Naive thymus-derived CD4-positive, alpha-beta T cell (primary cell): ENCODE measurements at regions not wholly inside any gene's neighbourhood (a gene's known extent, or its start where the extent isn't known, plus 50 kb on each side); places are given as distances from the start of the nearest gene placed in this dataset.

ENCODE experiments used
- ATAC-seq: fragments of 150-1000 bp; cut with Tn5 transposase; 2 replicates; pipeline ENCODE4 v1.10.0; 2021; ENCODE audit warnings: mild to moderate bottlenecking, moderate library complexity
- CTCF ChIA-PET: fragments of 350-600 bp; sonication (Branson Sonifier 250); formaldehyde crosslinking; loops from one replicate; lab custom pipeline; 2021; ENCODE audit warnings: antibody characterized with exemption; lab: Charles Lee
- POLR2A ChIA-PET: fragments of 350-600 bp; sonication (Branson Sonifier 250); formaldehyde crosslinking; loops from one replicate; lab custom pipeline; 2021; ENCODE audit warnings: antibody characterized with exemption, inconsistent platforms; lab: Charles Lee
- DNase-seq, 9 donors: peaks; one replicate each; pipeline versions ENCODE4 v3.0.0 to v3.0.0-alpha.2; 2020 to 2022; ENCODE audit warnings: mixed read lengths in 1 of 9
- H3K27ac ChIP-seq: one replicate; pipeline ENCODE4 v1.7.0; 2013; ENCODE audit warnings: mild to moderate bottlenecking, low read depth, low read length, moderate library complexity
- H3K27me3 ChIP-seq, 2 donors: one replicate each; pipeline ENCODE4 v1.7.0; 2013; ENCODE audit warnings: low read length in 2 of 2, mild to moderate bottlenecking in 2 of 2, moderate library complexity in 2 of 2; ENCODE audit not compliant: control insufficient read depth in 2 of 2, insufficient read depth in 2 of 2
- H3K36me3 ChIP-seq, 3 experiments: 1 replicate in 2 of 3; 2 replicates in 1 of 3; pipeline ENCODE4 v1.7.0; 2013; ENCODE audit warnings: low read length in 3 of 3, mild to moderate bottlenecking in 3 of 3, moderate library complexity in 1 of 3; ENCODE audit not compliant: insufficient read depth in 3 of 3, control insufficient read depth in 2 of 3
- H3K4me1 ChIP-seq, 2 donors: one replicate each; pipeline ENCODE4 v1.7.0; 2013; ENCODE audit warnings: low read length in 2 of 2, mild to moderate bottlenecking in 2 of 2, moderate library complexity in 1 of 2; ENCODE audit not compliant: control insufficient read depth in 2 of 2, insufficient read depth in 2 of 2
- H3K4me3 ChIP-seq: 2 replicates; pipeline ENCODE4 v1.7.0; 2013; ENCODE audit warnings: mild to moderate bottlenecking, low read length
- H3K9me3 ChIP-seq, 3 experiments: 1 replicate in 2 of 3; 2 replicates in 1 of 3; pipeline ENCODE4 v1.7.0; 2013; ENCODE audit warnings: low read length in 3 of 3; ENCODE audit not compliant: control insufficient read depth in 2 of 3
- H3K27ac Mint-ChIP-seq, 9 donors: one replicate each; pipeline ENCODE4 v1.8.0; 2020 to 2022; ENCODE audit warnings: mixed read lengths in 9 of 9, mild to moderate bottlenecking in 8 of 9, moderate library complexity in 5 of 9, inconsistent platforms in 2 of 9
- H3K27me3 Mint-ChIP-seq, 5 donors: one replicate each; pipeline ENCODE4 v1.8.0; 2021 to 2022; ENCODE audit warnings: mixed read lengths in 5 of 5, mild to moderate bottlenecking in 1 of 5
- H3K36me3 Mint-ChIP-seq, 5 donors: one replicate each; pipeline ENCODE4 v1.8.0; 2020 to 2022; ENCODE audit warnings: mixed read lengths in 5 of 5, mild to moderate bottlenecking in 3 of 5, inconsistent platforms in 1 of 5
- H3K4me1 Mint-ChIP-seq, 7 donors: one replicate each; pipeline ENCODE4 v1.8.0; 2020 to 2022; ENCODE audit warnings: mixed read lengths in 7 of 7, mild to moderate bottlenecking in 3 of 7, inconsistent platforms in 1 of 7
- H3K4me3 Mint-ChIP-seq, 10 donors: one replicate each; pipeline ENCODE4 v1.8.0; 2020 to 2022; ENCODE audit warnings: mild to moderate bottlenecking in 10 of 10, mixed read lengths in 10 of 10, moderate library complexity in 6 of 10, inconsistent platforms in 2 of 10
- H3K9me3 Mint-ChIP-seq, 11 donors: one replicate each; pipeline ENCODE4 v1.8.0; 2020 to 2022; ENCODE audit warnings: mixed read lengths in 11 of 11, mild to moderate bottlenecking in 4 of 11, inconsistent platforms in 1 of 11, moderate library complexity in 1 of 11
- intact Hi-C, 2 donors: fragments of 100-400 bp; cut with micrococcal nuclease; formaldehyde crosslinking; loops; one replicate each; pipeline ENCODE4 v1.15.1; 2023

DNA sequence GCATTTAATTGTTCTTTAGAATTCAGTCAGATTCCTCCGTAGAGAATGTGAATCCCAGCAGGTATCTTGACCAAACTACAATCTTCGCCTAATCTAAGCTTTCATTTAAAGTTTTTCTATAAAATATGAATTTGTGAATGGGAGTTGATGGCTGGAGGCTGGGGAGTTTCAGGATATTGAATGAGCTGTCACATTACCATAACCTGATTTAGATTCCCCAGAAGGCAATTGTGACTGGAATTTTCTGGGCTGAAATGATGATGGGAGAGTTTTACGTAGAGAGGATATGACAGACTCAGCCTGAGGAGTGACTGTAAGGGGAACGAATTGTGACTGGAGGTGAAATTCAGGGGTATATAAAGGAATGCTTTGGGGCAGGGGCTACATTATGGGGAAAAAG lies 411.7 kb upstream of the FZD8 start:
- H3K27me3 Mint-ChIP-seq = no peaks in the 10 kb centered on the region
- no peaks in the 10 kb centered on the region for H3K9me3 ChIP-seq
- H3K36me3 ChIP-seq = no peaks in the 10 kb centered on the region
- POLR2A ChIA-PET = no interaction called here
- H3K4me1 ChIP-seq = no peaks in the 10 kb centered on the region
- intact Hi-C loops = no loop called here
- no peak overlapping the region for H3K27ac ChIP-seq
- CTCF ChIA-PET = no interaction called here
- H3K27me3 ChIP-seq = no peaks in the 10 kb centered on the region
- no peak overlapping the region for H3K4me3 Mint-ChIP-seq
- DNase-seq (no peak), ATAC-seq (no peak)
- H3K36me3 Mint-ChIP-seq = no peaks in the 10 kb centered on the region
- peaks cover 0 to 18% (median 4%) of the 10 kb centered on the region in 11 donors for H3K9me3 Mint-ChIP-seq
- no peaks in the 10 kb centered on the region for H3K4me1 Mint-ChIP-seq
- H3K4me3 ChIP-seq = no peak overlapping the region
- no peak overlapping the region for H3K27ac Mint-ChIP-seq

DNA sequence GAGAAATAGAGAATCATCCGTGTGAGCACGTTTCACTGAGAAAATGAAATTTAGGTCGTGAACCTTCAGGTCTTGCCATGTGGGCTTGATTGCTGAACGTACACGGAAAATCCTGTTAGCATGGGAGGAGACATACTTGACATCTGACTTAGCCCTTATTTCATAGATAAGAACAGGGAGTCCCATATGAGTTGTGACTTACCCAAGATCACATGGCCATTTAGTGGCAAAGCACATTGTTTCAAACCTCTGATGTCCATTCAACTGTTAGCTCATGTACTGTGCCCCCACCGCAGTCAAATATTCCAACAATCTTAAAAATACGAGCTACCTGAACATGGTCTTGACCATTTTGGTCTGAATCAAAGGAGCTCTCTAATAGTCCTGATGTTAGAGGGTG lies 411.2 kb upstream of the FZD8 start:
- H3K4me3 Mint-ChIP-seq = no peak overlapping the region
- H3K4me3 ChIP-seq = no peak overlapping the region
- no peaks in the 10 kb centered on the region for H3K4me1 ChIP-seq
- ChIA-PET CTCF (no interaction called here), POLR2A (no interaction called here)
- DNase-seq (no peak), ATAC-seq (no peak)
- H3K27ac Mint-ChIP-seq = no peak overlapping the region
- peaks cover 0 to 19% (median 4%) of the 10 kb centered on the region in 11 donors for H3K9me3 Mint-ChIP-seq
- intact Hi-C loops = no loop called here
- H3K27me3 Mint-ChIP-seq = no peaks in the 10 kb centered on the region
- no peaks in the 10 kb centered on the region for H3K36me3 ChIP-seq
- H3K4me1 Mint-ChIP-seq = no peaks in the 10 kb centered on the region
- H3K36me3 Mint-ChIP-seq = no peaks in the 10 kb centered on the region
- no peaks in the 10 kb centered on the region for H3K27me3 ChIP-seq
- H3K27ac ChIP-seq = no peak overlapping the region
- no peaks in the 10 kb centered on the region for H3K9me3 ChIP-seq

DNA sequence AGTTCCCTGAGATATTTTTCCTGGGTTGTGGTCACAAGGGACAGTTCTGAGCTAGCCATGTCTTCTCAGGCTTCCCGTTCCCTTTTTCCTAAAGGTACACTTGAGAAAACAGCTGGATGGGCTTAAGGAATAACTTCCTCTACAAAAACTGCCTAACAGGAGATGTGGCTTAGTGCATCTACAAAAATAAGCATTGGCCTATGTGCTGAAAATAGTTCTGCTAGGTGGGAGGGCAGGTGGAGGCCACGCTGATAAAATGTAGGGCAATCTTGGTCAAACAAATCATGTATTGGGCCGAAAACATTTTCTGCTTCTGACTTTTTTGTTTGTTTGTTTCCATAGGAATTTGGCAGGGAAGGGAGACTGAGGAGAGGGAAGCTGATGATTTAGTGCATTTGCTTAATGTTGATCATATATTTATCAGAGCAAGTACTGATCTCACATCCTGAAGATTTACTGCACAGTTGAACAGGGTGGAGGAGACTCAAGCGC lies 409.4 kb upstream of the FZD8 start:
- H3K36me3 Mint-ChIP-seq = no peaks in the 10 kb centered on the region

DNA sequence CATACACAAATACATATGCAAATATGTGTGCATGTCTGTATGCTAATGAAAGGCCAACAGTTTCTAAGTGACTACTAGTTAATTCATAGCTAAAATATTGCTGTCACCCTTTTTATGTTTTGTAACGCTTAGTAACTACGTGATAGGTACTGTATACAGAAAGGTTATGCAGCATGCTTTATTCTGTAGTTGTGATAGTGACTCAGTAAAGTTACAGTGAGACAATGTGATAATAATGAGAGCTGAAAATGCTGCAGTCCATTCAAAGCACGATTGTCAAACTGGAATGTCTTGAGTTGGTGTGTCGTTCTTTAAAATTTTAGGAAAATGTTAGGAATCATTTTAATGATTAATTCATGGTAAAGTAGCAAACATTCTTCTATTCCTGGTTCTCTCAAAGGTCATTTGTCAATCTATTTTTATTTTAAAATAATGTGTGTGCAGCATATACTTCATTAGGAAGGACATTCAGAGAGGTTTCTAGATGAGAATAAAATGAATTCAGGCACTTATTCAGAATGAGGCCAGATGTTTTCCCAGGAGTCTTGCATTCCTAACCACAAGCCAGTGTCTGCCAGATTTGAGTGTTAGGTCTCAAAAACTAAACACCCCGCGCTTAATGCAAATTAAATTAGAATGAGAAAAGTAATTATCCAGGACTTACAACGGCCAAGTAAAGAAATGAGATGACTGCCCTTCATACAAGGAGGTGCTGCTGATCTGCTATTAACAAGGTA lies 408.8 kb upstream of the FZD8 start:
- DNase-seq (no peak), ATAC-seq (no peak)
- H3K4me3 Mint-ChIP-seq = no peak overlapping the region
- Histone ChIP-seq H3K27me3 (no peaks in the 10 kb centered on the region), H3K27ac (no peak overlapping the region), H3K36me3 (no peaks in the 10 kb centered on the region), H3K4me1 (no peaks in the 10 kb centered on the region), H3K9me3 (no peaks in the 10 kb centered on the region), H3K4me3 (no peak overlapping the region)
- CTCF ChIA-PET = no interaction called here
- intact Hi-C loops = no loop called here
- H3K27me3 Mint-ChIP-seq = no peaks in the 10 kb centered on the region
- no peak overlapping the region for H3K27ac Mint-ChIP-seq
- POLR2A ChIA-PET = no interaction called here
- no peaks in the 10 kb centered on the region for H3K36me3 Mint-ChIP-seq
- H3K9me3 Mint-ChIP-seq = peaks cover 0 to 13% (median 2%) of the 10 kb centered on the region in 11 donors
- H3K4me1 Mint-ChIP-seq = no peaks in the 10 kb centered on the region

More for the DNA sequence above, 409.4 kb upstream of the FZD8 start:
- H3K4me3 ChIP-seq = no peak overlapping the region
- CTCF ChIA-PET = no interaction called here
- DNase-seq (no peak), ATAC-seq (no peak)
- Mint-ChIP-seq H3K4me3 (no peak overlapping the region), H3K27me3 (no peaks in the 10 kb centered on the region), H3K27ac (no peak overlapping the region), H3K4me1 (no peaks in the 10 kb centered on the region), H3K9me3 (peaks cover 0 to 14% (median 2%) of the 10 kb centered on the region in 11 donors)
- no peaks in the 10 kb centered on the region for H3K4me1 ChIP-seq
- H3K27me3 ChIP-seq = no peaks in the 10 kb centered on the region
- H3K9me3 ChIP-seq = no peaks in the 10 kb centered on the region
- no peaks in the 10 kb centered on the region for H3K36me3 ChIP-seq
- POLR2A ChIA-PET = no interaction called here
- intact Hi-C loops = no loop called here
- no peak overlapping the region for H3K27ac ChIP-seq

DNA sequence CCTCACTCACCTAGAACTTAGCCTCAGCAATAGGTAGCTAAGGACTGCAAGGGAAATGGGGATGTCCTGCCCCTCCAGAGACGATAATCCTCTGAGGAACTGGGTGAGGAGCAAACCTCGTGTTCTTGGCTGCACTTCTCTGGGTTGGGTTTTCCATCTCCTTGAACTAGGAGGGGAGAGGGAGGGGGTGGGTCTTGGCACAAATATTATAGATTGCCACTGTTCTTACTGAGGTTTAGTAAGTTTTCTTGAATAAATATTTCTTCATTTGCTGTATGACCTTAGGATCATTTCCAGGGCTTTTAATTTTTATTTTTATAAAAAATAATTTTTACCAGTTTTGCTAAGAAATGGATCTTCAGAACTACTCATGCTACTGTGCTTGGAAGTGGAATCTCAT lies 406.7 kb upstream of the FZD8 start:
- Mint-ChIP-seq H3K4me3 (no peak overlapping the region), H3K9me3 (peaks cover 0 to 5% (median 0%) of the 10 kb centered on the region in 11 donors), H3K4me1 (no peaks in the 10 kb centered on the region), H3K27ac (no peak overlapping the region), H3K36me3 (no peaks in the 10 kb centered on the region), H3K27me3 (no peaks in the 10 kb centered on the region)
- Histone ChIP-seq H3K27me3 (no peaks in the 10 kb centered on the region), H3K9me3 (no peaks in the 10 kb centered on the region), H3K36me3 (no peaks in the 10 kb centered on the region), H3K4me1 (no peaks in the 10 kb centered on the region), H3K27ac (no peak overlapping the region), H3K4me3 (no peak overlapping the region)
- ATAC-seq (no peak), DNase-seq (no peak)
- CTCF ChIA-PET = no interaction called here
- POLR2A ChIA-PET = no interaction called here
- intact Hi-C loops = no loop called here

DNA sequence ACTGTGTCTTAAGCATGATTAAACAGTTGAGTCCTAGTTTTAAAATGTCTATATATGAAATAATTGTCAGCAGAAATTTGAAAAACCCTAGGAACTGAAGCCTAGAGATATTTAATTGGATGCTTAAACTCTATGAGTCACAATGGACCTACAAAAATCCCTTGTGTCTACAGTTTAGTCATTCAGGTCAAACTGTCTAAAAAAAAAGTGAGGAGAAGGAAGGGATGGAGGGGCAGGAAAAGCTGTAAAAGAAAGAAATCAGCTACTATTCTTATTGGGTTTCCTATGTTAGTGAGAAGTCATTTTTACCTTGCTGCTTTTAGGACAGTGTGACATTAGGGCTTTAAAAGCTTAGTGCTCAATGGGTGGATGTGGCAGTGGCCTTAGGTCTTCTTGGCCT lies 406.1 kb upstream of the FZD8 start:
- ChIA-PET POLR2A (no interaction called here), CTCF (no interaction called here)
- Mint-ChIP-seq H3K9me3 (peaks cover 0 to 5% (median 0%) of the 10 kb centered on the region in 11 donors), H3K27ac (no peak overlapping the region), H3K4me3 (no peak overlapping the region), H3K4me1 (no peaks in the 10 kb centered on the region), H3K27me3 (no peaks in the 10 kb centered on the region), H3K36me3 (no peaks in the 10 kb centered on the region)
- intact Hi-C loops = no loop called here
- H3K27ac ChIP-seq = no peak overlapping the region
- no peaks in the 10 kb centered on the region for H3K4me1 ChIP-seq
- no peak overlapping the region for H3K4me3 ChIP-seq
- ATAC-seq = no peak
- no peaks in the 10 kb centered on the region for H3K36me3 ChIP-seq
- H3K27me3 ChIP-seq = no peaks in the 10 kb centered on the region
- H3K9me3 ChIP-seq = no peaks in the 10 kb centered on the region
- no peak for DNase-seq

DNA sequence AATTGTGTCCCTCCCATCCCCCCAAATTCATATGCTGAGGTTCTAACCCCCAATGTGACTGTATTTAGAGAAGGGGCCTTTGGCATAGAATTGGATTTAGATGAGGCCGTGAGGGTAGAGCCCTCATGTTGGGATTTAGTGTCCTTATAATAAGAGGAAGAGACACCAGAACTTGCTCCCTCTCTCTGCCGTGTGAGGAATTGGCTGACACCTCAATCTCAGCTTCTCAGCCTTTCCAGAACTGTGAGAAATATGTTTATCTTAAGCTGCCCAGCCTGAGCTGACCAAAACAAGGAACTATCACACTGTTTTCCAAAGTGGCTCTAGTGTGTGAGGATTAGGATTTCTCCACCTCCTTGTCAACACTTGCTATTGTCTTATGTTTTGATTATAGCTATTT lies 400.0 kb upstream of the FZD8 start:
- no peak overlapping the region for H3K4me3 ChIP-seq
- no peaks in the 10 kb centered on the region for H3K4me1 ChIP-seq
- intact Hi-C loops = no loop called here
- no peaks in the 10 kb centered on the region for H3K9me3 ChIP-seq
- H3K27me3 ChIP-seq = no peaks in the 10 kb centered on the region
- ATAC-seq = no peak
- H3K27me3 Mint-ChIP-seq = no peaks in the 10 kb centered on the region
- ChIA-PET POLR2A (no interaction called here), CTCF (no interaction called here)
- no peak for DNase-seq
- no peak overlapping the region for H3K27ac ChIP-seq
- H3K27ac Mint-ChIP-seq = no peak overlapping the region
- no peaks in the 10 kb centered on the region for H3K36me3 Mint-ChIP-seq
- H3K4me3 Mint-ChIP-seq = no peak overlapping the region
- no peaks in the 10 kb centered on the region for H3K36me3 ChIP-seq
- peaks cover 0 to 12% (median 1%) of the 10 kb centered on the region in 11 donors for H3K9me3 Mint-ChIP-seq
- no peaks in the 10 kb centered on the region for H3K4me1 Mint-ChIP-seq
